ENCODE measurements at regions not wholly inside any gene's neighbourhood (a gene's known extent, or its start where the extent isn't known, plus 50 kb on each side); places are given as distances from the start of the nearest gene placed in this dataset.

DNA sequence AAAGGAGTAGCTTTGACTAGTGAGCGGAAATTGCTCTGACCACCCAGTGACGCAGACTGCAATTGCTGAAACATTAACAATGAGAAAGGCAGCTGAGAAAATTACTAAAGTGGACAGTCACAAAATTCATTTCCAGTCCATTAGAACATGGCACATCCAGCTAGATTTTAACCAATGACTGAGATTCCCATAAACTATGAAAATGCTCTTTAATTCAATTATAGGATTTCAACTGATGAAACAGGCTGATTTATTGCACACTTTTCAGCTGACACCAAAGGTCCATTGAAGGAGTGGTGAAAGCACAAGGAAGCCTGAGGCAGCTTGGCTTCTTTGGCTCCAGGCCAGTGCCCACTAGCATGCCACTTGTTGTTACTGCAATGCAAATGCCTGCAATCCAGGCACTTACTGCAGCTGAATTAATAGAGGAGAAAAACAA lies 933.4 kb downstream of the SLITRK6 start:
- TF ChIP-seq, protein P1, sequence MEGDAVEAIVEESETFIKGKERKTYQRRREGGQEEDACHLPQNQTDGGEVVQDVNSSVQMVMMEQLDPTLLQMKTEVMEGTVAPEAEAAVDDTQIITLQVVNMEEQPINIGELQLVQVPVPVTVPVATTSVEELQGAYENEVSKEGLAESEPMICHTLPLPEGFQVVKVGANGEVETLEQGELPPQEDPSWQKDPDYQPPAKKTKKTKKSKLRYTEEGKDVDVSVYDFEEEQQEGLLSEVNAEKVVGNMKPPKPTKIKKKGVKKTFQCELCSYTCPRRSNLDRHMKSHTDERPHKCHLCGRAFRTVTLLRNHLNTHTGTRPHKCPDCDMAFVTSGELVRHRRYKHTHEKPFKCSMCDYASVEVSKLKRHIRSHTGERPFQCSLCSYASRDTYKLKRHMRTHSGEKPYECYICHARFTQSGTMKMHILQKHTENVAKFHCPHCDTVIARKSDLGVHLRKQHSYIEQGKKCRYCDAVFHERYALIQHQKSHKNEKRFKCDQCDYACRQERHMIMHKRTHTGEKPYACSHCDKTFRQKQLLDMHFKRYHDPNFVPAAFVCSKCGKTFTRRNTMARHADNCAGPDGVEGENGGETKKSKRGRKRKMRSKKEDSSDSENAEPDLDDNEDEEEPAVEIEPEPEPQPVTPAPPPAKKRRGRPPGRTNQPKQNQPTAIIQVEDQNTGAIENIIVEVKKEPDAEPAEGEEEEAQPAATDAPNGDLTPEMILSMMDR (conservative IDR thresholded peaks at IDR 0.05; ENCODE audit: low read depth, low read length) = no peak
- no peak for TF ChIP-seq EZH2 (IDR thresholded peaks at IDR 0.05; ENCODE audit: borderline replicate concordance, low read depth, low read length, poor library complexity, severe bottlenecking)
